ENCODE measurements at regions not wholly inside any gene's neighbourhood (a gene's known extent, or its start where the extent isn't known, plus 50 kb on each side); places are given as distances from the start of the nearest gene placed in this dataset.

DNA sequence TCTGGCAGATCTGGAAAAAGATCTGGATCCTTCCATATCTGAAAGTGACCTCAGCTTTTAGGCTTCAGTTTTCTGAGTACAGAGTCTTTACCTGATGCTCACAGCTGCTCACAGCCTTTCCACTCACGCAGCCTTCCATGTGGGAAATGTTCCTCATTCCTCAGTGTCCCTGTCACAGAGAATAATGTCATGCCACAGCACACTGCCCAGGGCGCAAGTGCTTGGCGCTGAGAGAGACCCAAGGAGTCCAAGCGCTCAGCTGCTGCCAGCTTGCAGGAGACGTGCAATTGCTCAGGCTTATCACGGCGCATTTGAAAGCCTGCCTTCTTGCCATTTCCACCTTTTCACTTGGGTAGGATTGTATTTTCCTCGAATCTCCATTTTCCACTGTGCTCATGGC is 271.9 kb upstream of the MKI67 start:
- Histone ChIP-seq H3K9me1 (replicated peaks; ENCODE audit: control insufficient read depth, extremely low read depth, insufficient read depth, low read length) (no peaks in the 10 kb centered on the region), H3K27ac (ENCODE audit: insufficient read depth, low read depth, low read length) (no peak overlapping the region), H2AFZ (ENCODE audit: low read depth, low read length) (no peak overlapping the region), H3K9ac (replicated peaks; ENCODE audit: extremely low read depth, insufficient read depth, low read length) (no peak overlapping the region), H3K79me2 (ENCODE audit: control insufficient read depth, insufficient read depth, low read length) (no peaks in the 10 kb centered on the region), H3K36me3 (ENCODE audit: control insufficient read depth in 2 of 2, extremely low read depth in 1 of 2, insufficient read depth in 2 of 2, low read length in 2 of 2) (no peaks in the 10 kb centered on the region), H3K4me1 (ENCODE audit: control insufficient read depth, extremely low read depth, insufficient read depth, low read length) (no peaks in the 10 kb centered on the region), H4K20me1 (replicated peaks; ENCODE audit: control insufficient read depth, extremely low read depth, insufficient read depth, low read length) (no peaks in the 10 kb centered on the region), H3K27me3 (ENCODE audit: control insufficient read depth in 2 of 2, insufficient read depth in 2 of 2, low read length in 2 of 2) (no peaks in the 10 kb centered on the region), H3K4me2 (ENCODE audit: insufficient read depth, low read length) (no peak overlapping the region), H3K4me3 (replicated peaks in 1 of 3; ENCODE audit: insufficient read depth in 1 of 3, low read depth in 1 of 3, low read length in 3 of 3) (no peak overlapping the region), H3K9me3 (replicated peaks; ENCODE audit: control insufficient read depth, insufficient read depth, low read length) (no peaks in the 10 kb centered on the region)
- TF ChIP-seq CTCF (IDR thresholded peaks at IDR 0.05; ENCODE audit: extremely low read depth in 1 of 2, insufficient read depth in 1 of 2, low read depth in 1 of 2, low read length in 2 of 2) (no peak), JUN (IDR thresholded peaks at IDR 0.05; ENCODE audit: borderline replicate concordance, insufficient read depth, insufficient read length, low read depth) (no peak), MYC (IDR thresholded peaks at IDR 0.05; ENCODE audit: low read depth, low read length) (no peak), MAX (IDR thresholded peaks at IDR 0.05; ENCODE audit: insufficient read depth, insufficient read length) (no peak), GATA2 (IDR thresholded peaks at IDR 0.05; ENCODE audit: insufficient read depth, insufficient read length, low read depth, low read length) (no peak), EZH2 (IDR thresholded peaks at IDR 0.05; ENCODE audit: borderline replicate concordance, low read depth, low read length, severe bottlenecking) (no peak), POLR2A (IDR thresholded peaks at IDR 0.05; ENCODE audit: low read depth, low read length) (no peak), FOS (IDR thresholded peaks at IDR 0.05; ENCODE audit: borderline replicate concordance, insufficient read depth, low read length) (no peak), POLR2AphosphoS5 (IDR thresholded peaks at IDR 0.05; ENCODE audit: insufficient read depth, low read depth, low read length) (no peak)
- no TSS peak for BruUV-seq (replicated peaks)
- DNase-seq (ENCODE audit: low read depth, low spot score), result no peak
- CTCF ChIA-PET, result no interaction called here
- POLR2A ChIA-PET, result no interaction called here
- FAIRE-seq, result no peak
- dilution Hi-C loops (cut with MboI; ENCODE audit: extremely low pct_ligation_motif_present, low sequenced_read_pairs), result no loop called here
- intact Hi-C loops (cut with micrococcal nuclease), result no loop called here
